ENCODE measurements at regions not wholly inside any gene's neighbourhood (a gene's known extent, or its start where the extent isn't known, plus 50 kb on each side); places are given as distances from the start of the nearest gene placed in this dataset.

DNA sequence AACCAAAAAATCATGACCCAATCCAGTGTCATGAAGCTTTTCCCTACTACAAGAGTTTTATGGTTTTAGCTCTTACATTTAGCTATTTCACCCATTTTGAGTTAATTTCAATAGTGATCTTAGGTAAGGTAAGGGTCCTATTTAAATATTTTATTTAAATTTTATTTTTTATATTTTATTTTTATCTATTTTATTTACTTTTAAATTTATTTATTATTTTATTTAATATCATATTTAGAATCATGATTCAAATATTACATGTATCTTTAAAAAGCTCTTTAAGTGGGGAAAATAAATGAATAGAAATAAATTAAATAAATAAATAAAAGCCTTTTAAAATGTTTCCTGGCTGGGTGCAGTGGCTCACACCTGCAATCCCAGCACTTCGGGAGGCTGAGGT is 276.0 kb downstream of the SKIDA1 start:
- DNase-seq, result no peak

DNA sequence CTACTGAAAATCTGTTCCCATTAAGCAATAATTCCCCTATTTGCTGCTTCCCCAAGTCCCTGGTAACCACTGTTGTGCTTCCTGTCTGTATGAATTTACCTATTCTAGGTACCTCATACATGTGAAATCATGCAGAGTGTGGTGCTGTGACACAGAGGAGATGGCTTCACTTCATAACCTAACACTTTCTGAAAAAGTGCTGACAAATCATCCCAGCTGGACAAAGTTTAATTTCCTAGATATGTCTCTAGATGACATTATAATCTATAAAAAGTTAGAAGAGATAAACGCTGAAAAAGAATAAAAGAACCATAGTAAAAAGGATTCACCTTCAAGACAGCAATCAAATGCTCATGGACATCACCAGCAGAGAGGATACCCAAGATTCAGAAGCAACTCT is 277.9 kb downstream of the SKIDA1 start:
- DNase-seq, result no peak

DNA sequence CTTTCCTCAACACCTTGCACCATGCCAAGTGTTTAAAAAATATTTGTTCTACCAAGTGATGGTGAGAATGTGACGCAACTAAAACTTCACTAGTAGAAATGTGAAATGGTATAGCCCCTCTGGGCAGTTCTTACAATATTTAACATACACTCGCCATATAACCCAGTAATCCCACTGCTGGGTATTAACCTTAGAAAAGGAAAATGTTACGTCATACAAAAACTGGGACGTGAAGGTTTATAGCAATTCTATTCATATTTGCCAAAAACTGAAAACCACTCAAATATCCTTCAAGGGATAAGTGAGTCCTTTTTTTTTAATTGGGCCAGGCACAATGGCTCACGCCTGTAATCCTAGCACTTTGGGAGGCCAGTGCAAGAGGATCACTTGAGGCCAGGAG is 279.3 kb downstream of the SKIDA1 start:
- DNase-seq, result no peak

DNA sequence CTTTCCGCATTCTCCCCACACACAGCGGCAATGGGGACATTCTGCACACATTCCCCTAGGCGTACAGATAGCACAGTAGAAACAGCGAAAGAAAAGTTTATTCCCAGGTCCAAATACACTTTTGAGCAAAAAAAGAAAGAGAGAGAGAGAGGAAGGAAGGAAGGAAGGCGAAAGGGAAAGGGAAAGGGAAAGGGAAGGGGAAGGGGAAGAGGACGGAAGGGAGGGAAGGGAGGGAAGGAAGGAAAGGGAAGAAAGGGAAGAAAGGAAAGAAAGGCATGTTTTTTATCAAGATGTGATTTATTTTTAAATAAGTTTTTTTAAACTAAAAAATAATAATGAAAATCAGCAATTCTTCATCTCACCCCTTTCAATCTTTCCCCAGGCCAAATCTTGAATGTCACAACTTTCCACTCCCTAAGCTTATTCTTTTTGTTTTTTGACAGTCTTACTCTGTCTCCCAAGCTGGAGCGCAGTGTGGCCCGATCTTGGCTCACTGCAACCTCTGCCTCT is 281.7 kb downstream of the SKIDA1 start:
- DNase-seq, result no peak

DNA sequence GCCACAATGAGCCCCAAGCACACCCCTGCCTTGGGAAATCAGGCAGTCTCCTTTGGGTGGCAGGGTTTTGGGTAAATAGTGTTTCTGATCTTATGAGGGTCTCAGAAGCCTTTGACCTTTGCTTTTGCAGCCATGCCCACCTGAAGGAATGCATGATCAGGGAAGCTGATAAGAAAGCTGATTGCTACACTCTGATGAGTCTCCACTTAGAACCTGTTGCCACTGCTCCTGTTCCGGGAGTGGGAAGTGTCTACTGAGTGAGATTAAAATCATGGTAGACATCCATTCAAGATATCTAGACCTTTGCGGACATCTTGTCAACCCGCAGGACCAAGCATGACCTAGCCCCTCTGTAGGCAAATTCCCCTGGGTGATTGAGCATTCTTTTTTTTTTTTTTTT is 282.6 kb downstream of the SKIDA1 start:
- no peak for DNase-seq

DNA sequence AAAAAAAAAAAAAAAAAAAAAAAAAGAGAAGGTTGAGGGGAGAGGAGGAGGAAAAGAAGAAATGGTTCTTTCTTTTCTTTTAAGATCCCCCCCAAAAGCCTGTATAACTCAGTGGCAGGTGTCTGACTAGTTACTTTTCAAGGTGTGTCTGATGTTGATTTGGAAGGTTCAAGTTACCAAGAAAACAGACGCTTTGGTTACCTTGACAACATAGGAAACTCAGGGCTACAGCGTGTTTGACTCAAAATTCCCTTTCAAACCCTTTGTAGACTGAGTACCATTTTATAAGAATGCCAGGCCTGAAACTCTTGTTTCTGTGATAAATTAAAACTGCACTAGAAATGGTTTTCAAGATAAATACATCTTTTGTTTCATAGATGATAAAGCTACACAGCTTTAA is 286.8 kb downstream of the SKIDA1 start:
- DNase-seq, result no peak

DNA sequence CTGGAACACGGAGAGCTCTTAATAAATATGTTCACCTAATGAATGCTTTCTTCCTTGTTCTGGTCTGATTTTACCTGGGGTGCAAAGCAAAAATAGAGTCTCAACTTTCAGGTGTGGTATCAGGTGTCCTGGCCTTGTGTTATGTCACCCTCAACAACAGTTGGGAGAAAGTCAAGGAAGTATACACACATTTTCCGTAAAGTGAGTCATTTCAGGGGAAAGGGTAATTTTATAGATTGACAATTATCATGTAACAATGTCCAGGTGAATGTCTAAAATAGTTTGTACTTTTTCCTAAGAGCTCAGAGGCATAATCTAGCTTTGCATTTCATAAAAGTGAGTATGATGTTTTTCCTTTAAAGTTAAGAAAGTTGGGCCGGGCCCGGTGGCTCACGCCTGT is 287.4 kb downstream of the SKIDA1 start:
- no peak for DNase-seq

DNA sequence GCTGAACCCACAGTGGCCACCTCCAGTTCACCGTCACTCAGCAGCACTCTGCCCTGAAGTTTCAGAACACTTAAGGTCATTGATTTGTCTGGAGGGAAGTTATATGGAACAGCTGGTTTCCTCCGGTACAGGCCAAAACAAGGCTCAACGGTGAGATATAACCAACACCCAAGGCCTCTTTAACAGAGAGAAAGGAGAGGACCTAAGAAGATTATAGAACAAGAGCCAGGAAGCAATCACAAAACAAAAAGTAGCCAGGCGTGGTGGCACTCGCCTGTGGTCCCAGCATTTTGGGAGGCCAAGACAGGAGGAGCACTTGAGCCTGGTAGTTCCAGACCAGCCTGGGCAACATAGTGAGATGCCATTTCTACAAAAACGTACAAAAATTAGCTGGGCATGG is 290.7 kb downstream of the SKIDA1 start:
- DNase-seq, result no peak

DNA sequence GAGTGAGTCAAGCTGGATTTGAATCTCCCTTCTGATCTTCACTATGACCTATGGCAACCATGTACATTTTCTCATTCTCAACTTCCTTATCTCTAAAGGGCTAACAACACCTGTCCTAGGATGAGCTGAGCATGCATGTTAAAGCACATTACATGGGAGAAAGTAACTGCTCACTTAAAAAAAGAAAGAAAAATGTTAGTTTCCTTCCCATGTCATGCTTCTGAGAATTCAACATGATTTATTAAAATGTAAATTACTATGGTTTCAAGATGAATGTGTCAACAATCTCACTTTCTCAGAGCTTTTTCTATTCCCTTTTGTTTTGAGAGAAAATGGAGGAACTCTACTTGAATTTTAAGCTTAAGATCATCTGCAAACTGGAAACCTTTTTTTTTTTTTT is 295.3 kb downstream of the SKIDA1 start:
- no peak for DNase-seq

DNA sequence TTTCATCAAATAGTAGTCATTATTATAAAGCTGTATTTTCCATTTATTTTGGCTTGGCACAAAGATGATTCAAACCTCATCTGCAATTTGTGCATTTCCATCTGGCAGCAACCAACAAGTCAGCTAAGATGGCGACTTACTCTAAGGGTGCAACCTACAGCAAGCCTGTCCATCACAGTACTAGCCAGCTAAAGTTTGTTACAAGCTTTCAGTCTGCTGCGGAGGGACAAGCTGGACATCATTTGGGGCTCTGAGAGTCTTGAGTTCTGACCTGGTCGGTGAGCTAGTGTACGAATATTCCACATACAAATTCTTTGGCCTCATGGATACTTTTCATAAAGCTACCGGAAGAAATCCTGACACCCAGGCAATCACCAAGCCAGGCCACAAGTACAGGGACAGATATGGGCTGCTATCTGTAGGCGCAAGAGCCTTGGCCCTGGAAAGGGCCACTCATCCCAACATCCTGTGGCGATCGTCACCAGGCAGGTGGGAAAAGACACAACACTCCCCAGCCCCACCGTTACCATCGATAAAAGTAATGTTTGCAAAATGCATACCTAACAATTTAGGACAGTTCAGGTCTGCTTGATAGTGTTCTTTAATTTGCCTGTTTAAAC is 307.6 kb downstream of the SKIDA1 start:
- DNase-seq, result no peak

DNA sequence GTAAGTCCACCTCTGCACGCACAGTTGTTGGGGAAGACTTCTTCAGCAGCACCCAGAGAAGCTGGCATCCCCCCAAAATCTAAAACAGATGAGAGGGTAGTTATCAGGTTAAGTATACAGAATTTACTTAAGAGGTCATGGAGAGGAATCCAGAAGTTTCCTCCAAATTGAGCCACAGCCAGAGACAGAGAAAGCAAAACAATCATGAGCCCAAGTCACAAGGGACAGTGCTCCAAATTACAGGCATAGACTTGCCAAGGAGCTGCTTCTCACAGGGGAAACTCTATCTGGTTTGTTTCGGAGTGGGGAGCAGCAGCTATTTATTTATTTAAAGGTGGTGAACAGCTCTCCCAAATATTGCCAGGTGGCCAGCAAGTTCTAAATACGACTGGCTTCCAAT is 308.4 kb downstream of the SKIDA1 start:
- no peak for DNase-seq

DNA sequence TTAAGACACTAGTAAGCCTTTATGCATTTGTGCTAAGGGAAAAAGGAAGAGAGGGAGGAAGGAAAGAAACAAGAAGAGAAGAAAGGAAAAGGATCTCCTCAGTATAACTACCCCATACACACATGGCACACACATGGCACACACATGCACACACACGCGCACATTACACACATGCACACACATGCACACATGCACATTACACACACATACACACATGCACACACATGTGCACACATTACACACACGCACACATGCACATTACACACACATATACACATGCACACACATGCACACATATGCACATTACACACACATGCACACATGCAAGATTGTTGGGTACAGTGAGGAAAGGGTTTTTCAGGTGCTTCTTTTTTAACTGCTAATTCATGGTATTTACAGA is 311.2 kb downstream of the SKIDA1 start:
- DNase-seq, result no peak

DNA sequence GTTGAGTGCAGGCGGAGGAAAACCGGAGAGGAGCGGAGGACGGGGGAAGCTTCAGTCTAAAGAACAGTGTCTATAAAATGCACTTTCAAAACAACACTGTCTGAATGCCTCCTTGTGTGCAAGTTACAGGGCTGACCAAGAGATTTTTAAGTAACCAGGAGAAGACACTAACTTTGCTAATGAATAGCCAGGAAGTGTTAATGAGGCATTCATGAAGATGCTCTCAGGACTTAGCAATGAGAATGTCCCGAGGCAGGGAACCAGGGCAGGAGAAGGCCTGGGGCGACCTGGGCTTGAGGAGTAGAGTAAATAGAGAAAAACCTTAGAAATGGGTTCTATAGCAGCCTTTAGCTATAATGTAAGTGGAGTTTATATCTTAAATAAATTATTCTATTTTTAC is 312.1 kb downstream of the SKIDA1 start:
- no peak for DNase-seq

DNA sequence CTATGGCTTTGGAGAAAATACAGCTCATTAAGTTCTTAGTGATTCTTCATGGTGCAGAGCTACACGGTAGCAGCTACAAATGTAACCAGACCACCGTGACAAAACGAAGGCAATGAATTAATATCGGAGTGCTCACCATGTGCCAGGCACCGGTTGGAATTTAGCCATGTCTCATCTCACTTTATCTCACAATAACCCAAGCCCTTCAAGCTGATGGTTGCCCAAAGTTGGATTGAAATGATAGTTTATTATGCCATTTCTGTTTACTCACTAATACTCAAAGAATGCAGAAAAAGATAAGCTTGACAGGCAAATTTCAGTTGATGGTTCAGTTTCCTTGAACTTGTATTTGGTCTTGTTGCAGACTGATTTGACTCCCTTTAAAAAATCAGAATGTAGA is 312.6 kb downstream of the SKIDA1 start:
- DNase-seq, result no peak

DNA sequence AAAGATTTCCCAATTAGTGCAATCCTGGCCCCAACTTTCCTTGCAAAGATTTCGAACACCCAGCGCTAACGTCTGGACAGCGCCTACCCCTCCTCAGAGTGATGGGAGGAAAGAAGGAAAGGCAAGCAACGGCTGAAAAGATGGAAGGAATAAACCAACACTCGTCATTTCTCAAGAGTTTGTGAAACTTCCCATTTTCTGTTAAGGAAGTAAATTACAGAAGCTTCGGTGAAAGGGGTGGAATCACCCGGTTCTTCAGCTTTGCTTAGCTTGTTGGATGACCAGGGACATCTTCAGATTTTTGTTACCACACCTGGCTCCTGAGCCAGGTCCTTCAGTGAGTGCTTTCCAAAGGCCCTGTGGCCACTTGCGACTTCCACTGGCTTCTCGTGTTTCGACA is 313.1 kb downstream of the SKIDA1 start:
- DNase-seq, result no peak

DNA sequence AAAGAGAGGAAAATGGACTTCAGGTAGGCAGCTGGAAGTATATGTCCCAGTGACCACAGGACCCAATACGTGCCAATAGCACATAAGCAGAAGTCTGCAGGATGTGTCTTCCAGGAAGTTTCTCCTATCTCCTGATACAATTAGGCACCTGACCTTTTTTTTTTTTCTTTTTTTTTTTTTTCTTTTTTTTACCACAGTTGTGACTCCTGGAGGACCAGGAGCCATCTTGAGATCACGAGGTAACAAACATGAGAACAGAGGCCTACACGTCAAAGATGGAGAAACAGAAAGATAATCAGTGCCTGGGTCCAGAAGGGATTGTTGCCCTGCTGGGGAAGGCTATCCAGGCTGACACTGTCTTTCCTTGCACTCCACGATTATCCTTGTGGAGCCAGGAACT is 312.4 kb upstream of the NEBL start:
- no peak for DNase-seq

DNA sequence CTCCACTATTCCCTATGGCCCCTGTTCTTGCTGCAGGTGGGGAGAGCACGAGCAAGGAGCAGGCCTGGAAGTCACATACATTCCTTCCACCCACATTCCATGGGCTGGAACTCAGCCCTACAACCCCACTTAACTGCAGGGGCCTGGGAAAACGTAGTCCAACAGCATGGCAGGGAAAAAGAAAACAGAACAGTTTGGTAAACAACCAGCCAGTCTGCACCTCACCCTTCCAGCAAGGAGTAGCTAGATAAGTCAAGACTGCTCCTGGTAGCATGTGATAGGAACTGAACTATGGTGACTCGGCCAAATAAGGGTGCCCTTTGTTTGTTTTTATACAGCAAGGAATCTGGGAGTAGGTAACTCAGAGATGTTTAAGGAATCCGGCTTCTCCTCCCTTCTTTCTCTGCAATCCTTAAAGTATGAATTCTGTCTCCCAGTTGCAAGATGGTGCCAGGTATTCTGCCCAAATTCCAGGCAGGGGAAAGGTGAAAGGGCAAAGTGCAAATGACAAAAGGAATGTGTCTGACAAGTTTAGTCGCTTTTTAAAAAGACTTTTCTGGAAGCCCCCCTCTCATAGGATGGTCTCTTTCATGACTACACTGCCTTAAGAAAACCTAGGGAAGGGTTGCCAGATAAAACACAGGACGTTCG is 311.7 kb upstream of the NEBL start:
- DNase-seq, result no peak

DNA sequence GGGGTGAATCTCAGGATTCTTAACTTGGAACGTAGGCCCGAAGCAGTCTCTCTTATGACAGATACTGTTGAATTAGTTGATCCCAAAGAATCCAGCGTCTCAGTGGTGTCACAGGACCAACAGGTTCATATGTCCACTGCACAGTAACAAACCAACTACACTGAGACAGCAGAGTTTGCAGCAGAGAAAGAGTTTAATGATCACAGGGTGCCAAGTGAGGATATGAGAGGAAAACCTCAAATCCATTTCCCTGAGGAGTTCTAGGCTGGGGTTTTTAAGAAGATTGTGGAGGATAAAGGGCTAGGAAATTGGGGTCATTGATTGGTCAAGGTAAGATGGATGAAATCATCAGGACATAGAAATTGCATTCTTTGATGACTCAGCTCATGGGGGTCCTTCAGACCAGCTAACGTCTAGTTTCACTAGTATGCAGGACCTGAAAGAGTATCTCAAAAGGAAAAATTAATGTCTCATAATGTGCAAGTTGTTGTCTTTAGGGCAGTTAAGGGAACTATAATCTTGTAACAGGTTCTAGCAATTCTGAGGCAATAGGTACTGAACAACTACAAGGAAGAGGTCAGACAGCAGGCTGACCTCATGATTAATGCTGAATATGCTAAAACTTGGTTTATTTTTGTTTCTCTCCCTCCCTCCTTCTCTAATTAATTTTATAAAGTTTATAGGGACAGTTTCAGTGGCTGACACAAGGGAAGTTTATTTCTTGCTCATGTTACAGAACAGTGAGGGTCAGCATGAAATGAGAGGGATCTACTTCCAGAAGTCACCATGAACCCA is 310.9 kb upstream of the NEBL start:
- no peak for DNase-seq

DNA sequence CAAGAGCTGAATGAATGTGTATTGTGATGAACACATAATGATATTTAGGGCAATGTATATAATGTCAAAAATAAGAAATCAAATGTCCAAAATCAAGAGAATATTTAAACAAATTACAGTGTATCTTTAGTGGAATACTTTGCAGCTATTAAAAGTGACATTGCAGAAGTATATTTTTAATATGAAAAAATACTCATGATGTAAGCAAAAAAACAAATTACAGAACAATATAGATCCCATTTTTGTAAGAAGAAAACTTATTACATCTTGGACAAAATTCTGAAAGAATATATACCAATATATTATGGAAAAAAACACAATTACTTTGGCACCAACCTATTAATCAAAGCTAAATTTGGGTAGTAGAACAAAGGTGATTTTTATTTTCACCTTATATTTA is 308.2 kb upstream of the NEBL start:
- no peak for DNase-seq

DNA sequence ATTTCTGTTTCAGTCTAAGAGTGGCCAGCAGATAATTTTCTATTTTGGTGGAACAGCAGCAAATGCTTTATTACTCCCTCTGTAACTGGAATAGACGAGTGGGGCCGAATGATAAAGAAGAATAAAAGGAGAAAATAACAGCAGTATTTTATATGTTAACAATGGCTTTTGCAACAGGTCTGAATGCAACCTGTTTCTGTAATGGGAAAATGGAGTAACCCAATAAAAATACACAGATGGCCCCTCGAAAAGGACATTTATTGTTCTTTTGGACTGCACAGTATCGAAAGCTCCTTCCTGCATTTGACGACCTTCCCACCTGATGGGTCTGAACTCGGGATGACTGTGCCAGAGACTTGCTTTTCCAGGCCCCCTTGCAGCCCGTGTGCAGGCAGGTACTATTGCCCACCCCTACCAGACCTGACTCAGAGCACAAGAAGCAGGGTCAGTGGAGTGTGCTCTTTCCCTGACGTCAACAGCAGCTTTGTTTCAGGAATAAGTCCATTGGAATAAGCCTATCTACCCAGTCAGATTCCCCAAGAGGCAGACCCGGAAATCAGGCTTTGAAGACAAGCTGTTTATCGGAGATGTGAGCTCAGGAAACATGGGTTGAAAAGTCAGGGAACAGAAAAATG is 306.5 kb upstream of the NEBL start:
- no peak for DNase-seq

DNA sequence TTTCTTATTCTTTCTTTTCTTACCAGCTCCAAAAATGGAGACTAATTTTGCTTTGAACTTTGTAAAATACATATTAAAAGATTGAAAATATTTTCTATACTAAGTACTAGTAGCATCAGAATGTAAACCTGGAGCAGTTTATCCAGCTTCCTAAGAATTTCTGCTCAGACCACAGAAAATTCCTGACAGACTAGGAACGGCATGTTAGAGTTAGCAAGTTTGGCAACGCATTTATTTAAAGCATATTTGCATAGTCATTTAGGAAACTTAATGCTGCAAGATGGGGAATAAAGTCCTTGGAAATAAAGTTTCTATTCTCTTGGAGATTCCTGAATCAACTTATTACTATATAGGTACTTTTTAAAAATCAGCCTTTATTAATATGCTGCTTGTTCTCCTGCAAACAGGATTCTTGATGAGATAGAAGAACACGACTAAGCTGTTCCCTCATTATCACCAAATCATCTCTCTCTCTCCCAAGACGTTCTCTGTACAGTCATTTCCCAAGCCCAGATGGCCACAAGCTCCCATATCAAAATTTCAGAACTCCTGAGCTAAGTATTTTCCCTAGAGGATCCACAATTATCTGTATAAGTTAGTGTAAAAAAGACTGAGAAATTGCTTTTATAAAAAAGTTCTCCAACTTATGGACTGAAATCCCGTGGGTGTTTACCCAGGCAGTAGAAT is 305.8 kb upstream of the NEBL start:
- no peak for DNase-seq

DNA sequence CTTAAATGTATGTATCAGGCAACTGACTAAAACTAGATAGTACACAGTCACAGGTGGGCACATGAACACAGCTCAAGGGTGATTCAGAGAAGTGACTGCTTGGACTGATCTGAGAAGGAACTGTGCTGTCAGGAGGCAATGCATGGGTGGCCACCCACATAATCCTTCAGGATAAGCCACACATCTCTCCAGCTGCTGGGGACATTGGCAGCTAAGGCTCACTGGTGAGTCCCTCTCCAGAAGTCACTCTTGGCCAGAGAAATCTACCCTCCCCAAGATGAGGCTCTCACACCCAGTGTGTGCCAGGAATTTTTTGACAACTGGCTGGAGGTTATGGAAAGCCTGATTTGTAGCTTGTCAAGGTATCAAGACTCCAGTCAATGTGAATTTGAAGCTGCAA is 302.4 kb upstream of the NEBL start:
- no peak for DNase-seq

DNA sequence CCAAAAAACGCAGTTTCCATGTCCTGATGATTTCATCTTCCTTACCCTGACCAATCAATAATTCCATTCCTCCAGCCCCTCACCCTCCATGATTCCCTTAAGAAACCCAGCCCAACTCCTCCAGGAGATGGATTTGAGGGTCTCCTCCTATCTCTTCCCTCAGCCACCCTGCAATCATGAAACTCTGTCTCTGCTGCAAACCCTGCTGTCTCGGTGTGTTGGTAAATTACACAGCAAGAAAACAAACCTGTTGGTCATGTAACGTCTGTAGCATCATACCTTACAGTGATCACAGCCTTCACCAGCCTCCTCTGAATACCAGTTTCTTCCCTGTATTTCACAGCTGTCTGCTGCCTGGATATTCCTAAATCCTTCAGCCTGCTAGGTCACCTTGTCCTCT is 300.7 kb upstream of the NEBL start:
- DNase-seq, result no peak

Measured in NCI-H446 (cell line).